ENCODE measurements at regions not wholly inside any gene's neighbourhood (a gene's known extent, or its start where the extent isn't known, plus 50 kb on each side); places are given as distances from the start of the nearest gene placed in this dataset.

DNA sequence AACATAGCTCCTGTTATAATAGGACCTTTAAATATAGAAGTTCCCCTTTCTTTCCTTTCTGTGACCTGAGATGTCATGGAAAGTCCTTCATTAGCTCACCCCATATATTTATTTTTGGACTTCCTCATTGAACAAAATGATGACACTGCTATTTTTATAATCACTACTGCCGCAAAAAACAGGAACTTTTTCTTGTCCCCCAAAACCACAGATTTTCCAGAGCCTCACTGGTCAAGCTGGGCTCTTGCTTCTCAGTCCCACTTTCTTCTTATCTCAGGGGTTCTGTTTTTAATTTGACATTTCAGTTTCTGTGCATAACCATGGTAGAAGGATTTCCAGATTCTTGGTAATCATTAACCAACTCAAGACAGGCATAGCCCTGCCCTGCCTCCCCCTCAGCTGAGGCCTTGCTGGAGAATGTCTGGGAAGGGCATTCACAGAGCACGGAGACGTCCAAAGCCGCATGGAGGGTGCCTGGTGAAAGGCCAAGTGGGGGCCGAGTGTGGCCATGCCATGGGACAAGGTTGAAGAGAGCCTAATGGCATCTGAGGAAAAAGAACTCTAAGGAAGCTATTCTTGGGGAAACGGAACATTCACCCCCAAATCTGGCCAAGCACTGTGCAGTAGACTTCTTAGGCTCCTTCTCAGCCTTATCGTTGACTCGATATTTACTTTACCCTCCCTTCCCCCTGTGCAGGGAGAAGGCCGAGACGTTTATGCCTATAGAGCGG lies 73.7 kb downstream of the EDN1 start:
- CTCF ChIA-PET = interaction anchor here (0.6 to 0.7 kb wide), 2 partner anchors 99 to 1570 kb away, joined by 6 to 16 read pairs; no protein-coding TSS in a partner anchor

DNA sequence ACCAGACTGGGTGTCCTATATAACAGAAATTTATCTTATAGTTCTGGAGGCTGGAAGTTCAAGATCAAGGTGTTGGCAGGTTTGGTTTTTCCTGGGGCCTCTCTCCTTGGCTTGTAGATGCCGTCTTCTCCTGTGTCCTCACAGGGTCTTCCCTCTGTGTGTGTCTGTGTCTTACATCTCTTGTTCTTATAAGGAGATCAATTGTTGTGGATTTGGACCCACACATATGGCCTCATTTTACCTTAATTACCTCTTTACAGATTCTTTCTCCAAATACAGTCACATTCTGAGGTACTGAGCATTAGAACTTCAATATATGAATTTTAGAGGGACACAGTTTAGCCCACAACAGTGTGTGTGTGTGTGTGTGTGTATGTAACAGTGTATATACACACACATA lies 74.5 kb downstream of the EDN1 start:
- H3K4me3 ChIP-seq (ENCODE audit: low read depth, low read length) = no peak overlapping the region
- no peak for DNase-seq (ENCODE audit: low read depth, low spot score)
- TF ChIP-seq, protein P1, sequence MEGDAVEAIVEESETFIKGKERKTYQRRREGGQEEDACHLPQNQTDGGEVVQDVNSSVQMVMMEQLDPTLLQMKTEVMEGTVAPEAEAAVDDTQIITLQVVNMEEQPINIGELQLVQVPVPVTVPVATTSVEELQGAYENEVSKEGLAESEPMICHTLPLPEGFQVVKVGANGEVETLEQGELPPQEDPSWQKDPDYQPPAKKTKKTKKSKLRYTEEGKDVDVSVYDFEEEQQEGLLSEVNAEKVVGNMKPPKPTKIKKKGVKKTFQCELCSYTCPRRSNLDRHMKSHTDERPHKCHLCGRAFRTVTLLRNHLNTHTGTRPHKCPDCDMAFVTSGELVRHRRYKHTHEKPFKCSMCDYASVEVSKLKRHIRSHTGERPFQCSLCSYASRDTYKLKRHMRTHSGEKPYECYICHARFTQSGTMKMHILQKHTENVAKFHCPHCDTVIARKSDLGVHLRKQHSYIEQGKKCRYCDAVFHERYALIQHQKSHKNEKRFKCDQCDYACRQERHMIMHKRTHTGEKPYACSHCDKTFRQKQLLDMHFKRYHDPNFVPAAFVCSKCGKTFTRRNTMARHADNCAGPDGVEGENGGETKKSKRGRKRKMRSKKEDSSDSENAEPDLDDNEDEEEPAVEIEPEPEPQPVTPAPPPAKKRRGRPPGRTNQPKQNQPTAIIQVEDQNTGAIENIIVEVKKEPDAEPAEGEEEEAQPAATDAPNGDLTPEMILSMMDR (IDR thresholded peaks at IDR 0.05; ENCODE audit: low read depth, low read length) = no peak

More for the DNA sequence above, 73.7 kb downstream of the EDN1 start:
- Histone ChIP-seq H3K4me3 (ENCODE audit: low read depth, low read length) (no peak overlapping the region), H3K27me3 (ENCODE audit: control insufficient read depth, insufficient read depth, low read length) (no peaks in the 10 kb centered on the region), H3K9me3 (ENCODE audit: control insufficient read depth, insufficient read depth, low read length) (no peaks in the 10 kb centered on the region; the same call in none of the 2 replicates), H3K27ac (ENCODE audit: low read depth, low read length) (no peak overlapping the region)
- POLR2A ChIA-PET = no interaction called here
- no peak for DNase-seq (ENCODE audit: low read depth, low spot score)
- TF ChIP-seq, protein P1 (IDR thresholded peaks at IDR 0.05; ENCODE audit: low read depth, low read length) = no peak

GRCh38 chr6:12366731-12367130 lies 76.6 kb downstream of the EDN1 start:
- ChIA-PET POLR2A (no interaction called here), CTCF (no interaction called here)
- Histone ChIP-seq H3K27ac (ENCODE audit: low read depth, low read length) (no peak overlapping the region), H3K27me3 (ENCODE audit: control insufficient read depth, insufficient read depth, low read length) (no peaks in the 10 kb centered on the region), H3K9me3 (ENCODE audit: control insufficient read depth, insufficient read depth, low read length) (no peaks in the 10 kb centered on the region; the same call in 1 of the 2 replicates), H3K4me3 (ENCODE audit: low read depth, low read length) (no peak overlapping the region)
- TF ChIP-seq, protein P1 (IDR thresholded peaks at IDR 0.05; ENCODE audit: low read depth, low read length) = no peak
- no peak for DNase-seq (ENCODE audit: low read depth, low spot score)

More for the DNA sequence above, 74.5 kb downstream of the EDN1 start:
- Histone ChIP-seq H3K27ac (ENCODE audit: low read depth, low read length) (no peak overlapping the region), H3K9me3 (ENCODE audit: control insufficient read depth, insufficient read depth, low read length) (no peaks in the 10 kb centered on the region; the same call in none of the 2 replicates), H3K27me3 (ENCODE audit: control insufficient read depth, insufficient read depth, low read length) (no peaks in the 10 kb centered on the region)
- CTCF ChIA-PET = no interaction called here
- POLR2A ChIA-PET = no interaction called here

DNA sequence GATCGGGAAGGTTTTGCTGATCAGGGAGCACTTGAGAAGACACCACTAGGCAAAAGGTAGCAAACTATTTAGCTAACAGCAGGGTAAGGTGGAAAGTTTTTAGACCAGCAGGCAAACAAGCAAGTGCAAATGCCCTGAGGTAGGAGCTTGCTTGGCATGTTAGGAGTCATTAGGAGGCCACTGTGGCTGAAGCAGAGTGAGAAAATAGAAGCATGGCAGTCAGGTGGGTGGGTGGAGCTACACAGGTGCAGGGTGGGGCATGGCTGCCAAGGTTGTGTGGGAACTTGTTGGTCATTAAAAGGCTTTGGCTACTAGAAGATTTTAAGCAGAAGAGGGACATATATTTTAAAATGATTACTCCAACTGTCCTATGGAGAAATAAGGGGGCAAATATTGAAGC lies 77.3 kb downstream of the EDN1 start:
- ChIA-PET CTCF (no interaction called here), POLR2A (no interaction called here)

GRCh38 chr6:12369355-12369754 lies 79.2 kb downstream of the EDN1 start:
- ChIA-PET POLR2A (no interaction called here), CTCF (no interaction called here)
- no peak for DNase-seq (ENCODE audit: low read depth, low spot score)
- TF ChIP-seq, protein P1 (IDR thresholded peaks at IDR 0.05; ENCODE audit: low read depth, low read length) = no peak
- H3K27me3 ChIP-seq (ENCODE audit: control insufficient read depth, insufficient read depth, low read length) = no peaks in the 10 kb centered on the region
- no peaks in the 10 kb centered on the region for H3K9me3 ChIP-seq (ENCODE audit: control insufficient read depth, insufficient read depth, low read length)
- H3K27ac ChIP-seq (ENCODE audit: low read depth, low read length) = no peak overlapping the region
- H3K4me3 ChIP-seq (ENCODE audit: low read depth, low read length) = no peak overlapping the region

More for the DNA sequence above, 77.3 kb downstream of the EDN1 start:
- no peak for DNase-seq (ENCODE audit: low read depth, low spot score)
- TF ChIP-seq, protein P1 (IDR thresholded peaks at IDR 0.05; ENCODE audit: low read depth, low read length) = no peak
- H3K4me3 ChIP-seq (ENCODE audit: low read depth, low read length) = no peak overlapping the region
- no peaks in the 10 kb centered on the region for H3K27me3 ChIP-seq (ENCODE audit: control insufficient read depth, insufficient read depth, low read length)
- no peak overlapping the region for H3K27ac ChIP-seq (ENCODE audit: low read depth, low read length)
- no peaks in the 10 kb centered on the region; the same call in 1 of the 2 replicates for H3K9me3 ChIP-seq (ENCODE audit: control insufficient read depth, insufficient read depth, low read length)

Measured in AG04450 (cell line).